Lower lobe of right lung (tissue), 2 donors: ENCODE measurements at regions not wholly inside any gene's neighbourhood (a gene's known extent, or its start where the extent isn't known, plus 50 kb on each side); places are given as distances from the start of the nearest gene placed in this dataset.

Source experiments
- ATAC-seq, 2 donors: fragments of 200-7000 bp; cut with Tn5 transposase; one replicate each; pipeline ENCODE4 v1.9.1; 2020 to 2022; ENCODE audit warnings: mild to moderate bottlenecking in 2 of 2, moderate library complexity in 2 of 2
- DNase-seq: peaks from one replicate; pipeline ENCODE4 v3.0.0-alpha.2; 2020
- H3K27ac ChIP-seq: fragments of 200-600 bp; one replicate; pipeline ENCODE4 v1.8.0; 2022
- H3K27me3 ChIP-seq: fragments of 200-600 bp; one replicate; pipeline ENCODE4 v1.8.0; 2022; ENCODE audit warnings: low read depth
- H3K36me3 ChIP-seq: fragments of 200-600 bp; one replicate; pipeline ENCODE4 v1.8.0; 2022; ENCODE audit warnings: mild to moderate bottlenecking
- H3K4me1 ChIP-seq: fragments of 200-600 bp; one replicate; pipeline ENCODE4 v1.8.0; 2022
- H3K4me3 ChIP-seq: fragments of 200-600 bp; one replicate; pipeline ENCODE4 v1.8.0; 2022; ENCODE audit warnings: mild to moderate bottlenecking
- H3K9me3 ChIP-seq: fragments of 200-600 bp; one replicate; pipeline ENCODE4 v1.8.0; 2022
- intact Hi-C: fragments of 100-400 bp; cut with DNase I; formaldehyde crosslinking; loops from one replicate; pipeline ENCODE4 v1.11.0; 2022
- TF ChIP-seq, protein P1 (sequence below): fragments of 200-600 bp; IDR thresholded peaks from one replicate; pipeline ENCODE4 v1.8.0; 2022; ENCODE audit warnings: antibody characterized with exemption, mild to moderate bottlenecking
- donor health status: DM: no; HTN: yes; CAD: no; lungs with severe emphysema.

DNA sequence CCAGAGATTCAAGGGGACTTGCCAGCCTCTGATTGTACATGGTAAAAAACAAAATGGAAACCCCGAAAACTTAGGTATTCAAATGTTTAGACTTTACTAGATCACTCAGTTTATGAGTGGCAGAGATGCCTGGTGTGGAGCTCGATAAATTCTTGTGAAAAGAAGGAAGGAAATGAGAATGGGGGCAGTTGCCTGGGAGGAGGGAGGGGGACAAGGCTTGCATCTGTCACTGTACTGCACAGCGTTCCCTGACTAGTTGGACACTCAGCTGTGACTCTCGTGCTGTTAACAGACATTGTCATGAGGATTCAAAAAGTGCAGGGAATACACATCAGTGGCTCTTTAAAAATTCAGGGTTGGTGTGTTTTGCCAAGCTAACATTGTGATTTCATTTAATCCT is 232.9 kb downstream of the ZIC5 start:
- no peak for DNase-seq
- Histone ChIP-seq H3K27me3 (no peaks in the 10 kb centered on the region), H3K4me3 (no peak overlapping the region), H3K36me3 (no peaks in the 10 kb centered on the region), H3K27ac (no peak overlapping the region), H3K9me3 (no peaks in the 10 kb centered on the region), H3K4me1 (no peaks in the 10 kb centered on the region)
- ATAC-seq = no peak
- TF ChIP-seq, protein P1, sequence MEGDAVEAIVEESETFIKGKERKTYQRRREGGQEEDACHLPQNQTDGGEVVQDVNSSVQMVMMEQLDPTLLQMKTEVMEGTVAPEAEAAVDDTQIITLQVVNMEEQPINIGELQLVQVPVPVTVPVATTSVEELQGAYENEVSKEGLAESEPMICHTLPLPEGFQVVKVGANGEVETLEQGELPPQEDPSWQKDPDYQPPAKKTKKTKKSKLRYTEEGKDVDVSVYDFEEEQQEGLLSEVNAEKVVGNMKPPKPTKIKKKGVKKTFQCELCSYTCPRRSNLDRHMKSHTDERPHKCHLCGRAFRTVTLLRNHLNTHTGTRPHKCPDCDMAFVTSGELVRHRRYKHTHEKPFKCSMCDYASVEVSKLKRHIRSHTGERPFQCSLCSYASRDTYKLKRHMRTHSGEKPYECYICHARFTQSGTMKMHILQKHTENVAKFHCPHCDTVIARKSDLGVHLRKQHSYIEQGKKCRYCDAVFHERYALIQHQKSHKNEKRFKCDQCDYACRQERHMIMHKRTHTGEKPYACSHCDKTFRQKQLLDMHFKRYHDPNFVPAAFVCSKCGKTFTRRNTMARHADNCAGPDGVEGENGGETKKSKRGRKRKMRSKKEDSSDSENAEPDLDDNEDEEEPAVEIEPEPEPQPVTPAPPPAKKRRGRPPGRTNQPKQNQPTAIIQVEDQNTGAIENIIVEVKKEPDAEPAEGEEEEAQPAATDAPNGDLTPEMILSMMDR = no peak
- intact Hi-C loops = no loop called here

DNA sequence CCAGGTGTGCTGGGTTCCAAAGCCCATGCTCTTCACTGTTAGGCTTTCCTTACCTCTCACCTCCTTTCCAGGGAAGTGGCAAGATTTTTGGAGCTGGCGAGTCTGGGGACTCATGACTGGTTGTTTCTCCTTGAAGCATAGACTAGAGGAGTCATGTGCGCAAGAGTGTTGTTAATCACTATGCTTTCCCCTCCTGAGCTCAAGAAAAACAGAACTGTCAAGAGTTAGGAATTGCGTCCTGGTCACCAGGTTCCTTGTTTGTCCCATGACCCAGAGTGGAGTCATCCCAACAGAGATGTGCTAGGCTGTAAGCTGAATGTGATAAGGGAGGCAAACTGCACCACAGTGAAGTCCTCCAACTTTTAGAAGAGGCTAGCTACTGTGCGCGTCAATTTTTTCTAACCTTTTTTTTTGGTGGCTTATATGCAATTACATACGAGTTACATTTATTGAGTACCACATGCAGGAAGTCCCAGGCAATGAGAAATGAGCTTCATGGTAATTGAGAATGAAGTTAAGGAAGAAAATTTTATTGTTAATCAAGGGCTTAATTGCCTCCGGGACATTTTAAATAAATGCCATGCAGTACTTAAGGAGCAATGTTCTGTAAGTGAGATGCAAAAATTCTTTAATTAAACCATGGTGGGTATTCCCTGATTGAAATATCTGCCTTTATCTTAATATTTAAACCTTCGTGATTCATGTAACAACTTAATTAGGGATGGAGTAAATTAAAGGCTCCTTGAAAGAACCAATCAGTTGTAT is 233.9 kb downstream of the ZIC5 start:
- Histone ChIP-seq H3K27me3 (no peaks in the 10 kb centered on the region), H3K27ac (no peak overlapping the region), H3K36me3 (no peaks in the 10 kb centered on the region), H3K4me3 (no peak overlapping the region), H3K4me1 (no peaks in the 10 kb centered on the region), H3K9me3 (no peaks in the 10 kb centered on the region)
- TF ChIP-seq, protein P1 = no peak
- ATAC-seq = no peak
- no peak for DNase-seq
- intact Hi-C loops = no loop called here

DNA sequence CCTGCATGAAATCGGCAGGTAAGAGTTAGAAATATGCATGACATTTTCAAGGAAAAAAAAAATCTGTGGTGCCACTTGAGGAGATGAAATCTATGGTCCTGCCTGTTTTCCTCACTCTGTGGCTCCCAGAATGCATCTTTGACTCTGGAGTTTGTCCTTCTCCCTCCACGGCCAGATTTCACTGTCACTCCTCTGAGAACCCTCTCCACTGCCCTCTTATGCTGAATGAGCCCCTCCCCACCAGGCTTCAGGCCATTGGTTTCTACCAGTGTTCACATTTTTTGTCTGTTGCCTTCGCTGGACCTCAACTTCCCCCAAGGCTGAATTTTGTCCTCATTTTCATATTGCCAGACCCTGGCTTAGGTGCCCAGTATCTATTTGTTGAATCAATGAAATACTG is 235.0 kb downstream of the ZIC5 start:
- intact Hi-C loops = no loop called here

DNA sequence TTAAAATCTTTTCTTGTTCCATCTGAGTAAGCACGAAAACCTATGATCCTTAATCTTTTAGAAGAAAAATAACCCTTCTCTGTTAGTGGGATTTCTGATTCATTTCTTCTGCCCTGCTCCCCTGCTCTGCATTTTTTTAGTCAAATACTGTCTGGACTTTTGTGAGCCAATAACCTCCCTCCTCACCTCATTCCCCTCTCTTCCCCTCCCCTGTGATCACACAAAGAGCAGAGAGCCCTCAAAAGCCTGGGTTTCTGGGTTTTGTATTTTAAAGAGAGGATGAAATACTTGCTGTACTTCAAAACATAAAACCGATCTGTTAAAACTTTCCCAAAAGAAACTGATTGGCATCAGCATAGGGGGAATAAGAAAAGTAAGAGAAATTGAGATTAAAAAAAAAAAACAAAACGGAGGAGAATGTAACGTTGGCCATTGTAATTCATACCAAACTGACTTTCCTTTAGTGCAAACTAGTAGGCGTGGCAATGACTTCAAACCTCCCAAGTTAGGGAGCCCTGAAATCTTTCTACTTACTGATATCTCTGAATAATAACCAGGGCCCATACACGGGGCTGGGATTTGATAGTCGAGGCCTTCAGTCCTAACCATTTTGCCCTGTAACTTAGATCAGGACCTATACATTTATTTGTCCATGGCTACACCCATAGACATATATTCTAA is 232.9 kb downstream of the TM9SF2 start:
- ATAC-seq = no peak
- no peak for DNase-seq
- H3K4me1 ChIP-seq = no peaks in the 10 kb centered on the region
- H3K36me3 ChIP-seq = no peaks in the 10 kb centered on the region
- H3K27ac ChIP-seq = no peak overlapping the region
- TF ChIP-seq, protein P1 = no peak
- H3K9me3 ChIP-seq = no peaks in the 10 kb centered on the region
- no peak overlapping the region for H3K4me3 ChIP-seq
- no peaks in the 10 kb centered on the region for H3K27me3 ChIP-seq
- intact Hi-C loops = no loop called here

More for the DNA sequence above, 235.0 kb downstream of the ZIC5 start:
- TF ChIP-seq, protein P1 = no peak
- H3K36me3 ChIP-seq = no peaks in the 10 kb centered on the region
- no peaks in the 10 kb centered on the region for H3K4me1 ChIP-seq
- no peaks in the 10 kb centered on the region for H3K9me3 ChIP-seq
- no peak for ATAC-seq
- no peak overlapping the region for H3K4me3 ChIP-seq
- no peak for DNase-seq
- H3K27me3 ChIP-seq = no peaks in the 10 kb centered on the region
- H3K27ac ChIP-seq = no peak overlapping the region

DNA sequence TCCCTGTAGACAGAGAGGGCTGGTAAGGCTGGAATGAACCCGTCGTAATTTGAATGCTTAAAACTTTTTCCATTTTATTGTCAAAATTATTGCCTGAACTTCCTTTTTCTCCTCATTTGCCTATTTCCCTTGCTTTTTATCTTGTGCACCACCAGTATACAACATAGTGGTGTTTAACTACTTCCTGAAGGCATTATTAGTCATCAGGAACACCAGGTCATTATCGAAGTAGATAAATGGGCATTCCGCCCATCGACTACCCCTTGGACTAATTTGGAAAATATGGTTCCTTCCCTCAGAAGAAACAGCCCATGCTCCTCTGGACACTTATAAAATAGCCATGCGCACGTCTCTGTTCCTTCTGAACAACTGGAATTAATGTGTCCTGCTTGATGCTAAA is 232.1 kb downstream of the TM9SF2 start:
- ATAC-seq = no peak
- no peak for DNase-seq

More for the DNA sequence above, 232.1 kb downstream of the TM9SF2 start:
- no peaks in the 10 kb centered on the region for H3K4me1 ChIP-seq
- TF ChIP-seq, protein P1 = no peak
- no peaks in the 10 kb centered on the region for H3K9me3 ChIP-seq
- H3K36me3 ChIP-seq = no peaks in the 10 kb centered on the region
- no peaks in the 10 kb centered on the region for H3K27me3 ChIP-seq
- H3K27ac ChIP-seq = no peak overlapping the region
- intact Hi-C loops = no loop called here
- H3K4me3 ChIP-seq = no peak overlapping the region
